SK-N-SH (cell line): ENCODE measurements at regions not wholly inside any gene's neighbourhood (a gene's known extent, or its start where the extent isn't known, plus 50 kb on each side); places are given as distances from the start of the nearest gene placed in this dataset.

ENCODE experiments used
- CTCF ChIP-seq: fragments of 200-600 bp; sonication (generic); IDR thresholded peaks from 2 replicates; pipeline ENCODE4 v1.6.1; 2017; ENCODE audit warnings: antibody characterized with exemption, mild to moderate bottlenecking, moderate library complexity
- EZH2phosphoT487 ChIP-seq: fragments of 200-600 bp; sonication (generic); IDR thresholded peaks from 2 replicates; pipeline ENCODE4 v1.6.1; 2017; ENCODE audit warnings: low read depth, mixed run types, mild to moderate bottlenecking, antibody characterized with exemption, moderate library complexity, borderline replicate concordance
- POLR2AphosphoS5 ChIP-seq: IDR thresholded peaks from 2 replicates; pipeline ENCODE4 v1.6.1; 2012; ENCODE audit warnings: low read depth, low read length
- RCOR1 ChIP-seq: fragments of 150-350 bp; IDR thresholded peaks from 2 replicates; pipeline ENCODE4 v1.6.1; 2017; ENCODE audit warnings: antibody characterized with exemption, low read length
- RFX5 ChIP-seq: IDR thresholded peaks from 2 replicates; pipeline ENCODE4 v1.6.1; 2012; ENCODE audit warnings: mild to moderate bottlenecking, improper control_type of control experiment, low read length
- TAF1 ChIP-seq: IDR thresholded peaks from 2 replicates; pipeline ENCODE4 v1.6.1; 2012; ENCODE audit warnings: low read depth, mild to moderate bottlenecking, low read length, moderate library complexity, borderline replicate concordance

- TF ChIP-seq RFX5 (no peak), CTCF (no peak), TAF1 (no peak), POLR2AphosphoS5 (no peak), RCOR1 (no peak), EZH2phosphoT487 (no peak)
Measured at GRCh38 chr5:2139478-2139877, 256.8 kb upstream of the IRX4 start.
